Heart right ventricle (tissue), 16 donors: ENCODE measurements at regions not wholly inside any gene's neighbourhood (a gene's known extent, or its start where the extent isn't known, plus 50 kb on each side); places are given as distances from the start of the nearest gene placed in this dataset.
"Not testable (repeated sequence)": the region's sequence is repeated elsewhere in the genome, so short reads cannot be mapped to it uniquely, and the experiment has no call there.

Experiments used
- ATAC-seq, 8 donors: fragments of 200-7000 bp; cut with Tn5 transposase; one replicate each; pipeline ENCODE4 v1.9.1; 2020; ENCODE audit warnings: mild to moderate bottlenecking in 8 of 8, moderate library complexity in 8 of 8, moderate number of reproducible peaks in 1 of 8
- DNase-seq, 2 donors: peaks; one replicate each; pipeline ENCODE4 v3.0.0-alpha.2; 2020
- H3K27ac ChIP-seq, 10 donors: fragments of 200-600 bp; sonication (generic) in 2 of 10; one replicate each; pipeline versions ENCODE4 v1.5.0 to v1.8.0; 2020 to 2022; ENCODE audit warnings: mild to moderate bottlenecking in 3 of 10
- H3K27me3 ChIP-seq, 7 donors: fragments of 200-600 bp; one replicate each; pipeline ENCODE4 v1.8.0; 2021 to 2022; ENCODE audit warnings: mild to moderate bottlenecking in 2 of 7
- H3K36me3 ChIP-seq, 9 donors: fragments of 200-600 bp; sonication (generic) in 1 of 9; one replicate each; pipeline versions ENCODE4 v1.5.0 to v1.8.0; 2020 to 2022; ENCODE audit warnings: mild to moderate bottlenecking in 2 of 9
- H3K4me1 ChIP-seq, 9 donors: fragments of 200-600 bp; sonication (generic) in 1 of 9; one replicate each; pipeline versions ENCODE4 v1.5.0 to v1.8.0; 2020 to 2022; ENCODE audit warnings: mild to moderate bottlenecking in 4 of 9
- H3K4me3 ChIP-seq, 10 donors: fragments of 200-600 bp; sonication (generic) in 2 of 10; one replicate each; pipeline versions ENCODE4 v1.5.0 to v1.8.0; 2020 to 2022; ENCODE audit warnings: mild to moderate bottlenecking in 7 of 10, moderate library complexity in 2 of 10
- H3K9me3 ChIP-seq, 11 donors: fragments of 200-600 bp in 10 of 11; sonication (generic) in 2 of 11; one replicate each; pipeline versions ENCODE4 v1.5.0 to v1.8.0; 2013 to 2022; ENCODE audit warnings: mild to moderate bottlenecking in 2 of 11, control low read depth in 1 of 11, moderate library complexity in 1 of 11
- CTCF ChIP-seq, 9 donors: fragments of 200-600 bp; sonication (generic) in 2 of 9; IDR thresholded peaks; one replicate each; pipeline versions ENCODE4 v1.5.0 to v1.8.0; 2021 to 2022; ENCODE audit warnings: antibody characterized with exemption in 9 of 9, mild to moderate bottlenecking in 5 of 9, moderate library complexity in 1 of 9
- WGBS, 2 donors: extraction: QIAGEN DNeasy Blood & Tissue Kit; methylation state at CpG; one replicate each; pipeline ENCODE4 v1.1.7; 2013; ENCODE audit warnings: inconsistent platforms in 1 of 2; 5-methylcytosine and 5-hydroxymethylcytosine counted together
- intact Hi-C, 10 donors: fragments of 100-400 bp; cut with DNase I; formaldehyde crosslinking; loops; one replicate each; pipeline versions ENCODE4 v1.11.1 to v1.14.2; 2022
- donor health status: Arrhythmogenic right ventricular cardiomyopathy.
- donor health status: ischemic (EF 13 %, LVEDD 7.1; RV severe dilation, severe dysfunction).
- donor health status: healthy with polysubstance abuse.
- donor health status: DM: no; HTN: yes; CAD: no.
- donor health status: DM: no; HTN: no; CAD: no.
- donor health status: ischemic (EF 25% LVEDD 6.9; RV normal size, moderate dysfunction).
- donor health status: ischemic (EF 25% LVEDD 5.7; RV mildly dilated, moderate dysfunction).
- donor health status: healthy.
- donor health status: DM: yes; HTN: yes; CAD: no.
- donor health status: Ischemic cardiomyopathy.
- donor health status: ischemic (EF 35%, LVEDD 5.7; RV mildly dilated, moderate dysfunction).
- donor health status: nonischemic (EF 11% LVEDD 7.7; RV severe dilation, severe dysfunction).
- donor health status: DM: yes; HTN: yes; CAD: no.
- donor health status: PGD.
- donor health status: ischemic (EF 29% LVEDD 5.4; RV normal size, mild dysfunction).
- donor health status: nonischemic (EF 23%, LVEDD 6.1; RV moderate dilation, normal function).

GRCh38 chr13:80706164-80706471 is 365.2 kb upstream of the SPRY2 start:
- TF ChIP-seq CTCF (IDR thresholded peaks at IDR 0.05), result no peak
- ATAC-seq (no peak), DNase-seq (no peak)
- Histone ChIP-seq H3K27ac (no peak overlapping the region), H3K27me3 (no peaks in the 10 kb centered on the region), H3K4me3 (no peak overlapping the region), H3K9me3 (peaks cover 0 to 14% (median 0%) of the 10 kb centered on the region in 11 donors), H3K36me3 (no peaks in the 10 kb centered on the region), H3K4me1 (no peaks in the 10 kb centered on the region)
- intact Hi-C loops, result no loop called here
- 94 to 99% methylated on average over 7 to 10 of the region's 10 CpGs for WGBS, 2 donors

- ATAC-seq, result peak in 1 of 8 donors; percentile 50
- Histone ChIP-seq H3K27ac (no peak overlapping the region), H3K9me3 (peaks cover 0 to 17% (median 0%) of the 10 kb centered on the region in 11 donors), H3K4me3 (no peak overlapping the region), H3K27me3 (no peaks in the 10 kb centered on the region), H3K36me3 (no peaks in the 10 kb centered on the region), H3K4me1 (no peaks in the 10 kb centered on the region)
- TF ChIP-seq CTCF (IDR thresholded peaks at IDR 0.05), result no peak
- intact Hi-C loops, result no loop called here
- 96 to 98% methylated on average over 24 to 30 of the region's 30 CpGs for WGBS, 2 donors
- no peak for DNase-seq
These were observed 364.6 kb upstream of the SPRY2 start for GRCh38 chr13:80705371-80706163.

GRCh38 chr13:80704369-80704768 is 363.4 kb upstream of the SPRY2 start:
- intact Hi-C loops, result no loop called here
- H3K27me3 ChIP-seq, result no peaks in the 10 kb centered on the region

GRCh38 chr13:80695841-80696240 is 354.9 kb upstream of the SPRY2 start:
- intact Hi-C loops, result loop anchor here in 1 of 10 donors (10.0 kb wide), 1 partner anchor 59 kb away; no protein-coding TSS in a partner anchor
- Histone ChIP-seq H3K4me3 (no peak overlapping the region), H3K27me3 (no peaks in the 10 kb centered on the region), H3K27ac (no peak overlapping the region), H3K36me3 (no peaks in the 10 kb centered on the region), H3K9me3 (peaks cover 0 to 44% (median 8%) of the 10 kb centered on the region in 11 donors), H3K4me1 (no peaks in the 10 kb centered on the region)
- ATAC-seq (no peak), DNase-seq (no peak)
- TF ChIP-seq CTCF (IDR thresholded peaks at IDR 0.05), result no peak
- WGBS, 2 donors, result 84 to 88% methylated on average over 1 of the region's 1 CpG

More at GRCh38 chr13:80704369-80704768, 363.4 kb upstream of the SPRY2 start:
- H3K4me3 ChIP-seq, result no peak overlapping the region
- H3K36me3 ChIP-seq, result no peaks in the 10 kb centered on the region
- 96 to 98% methylated on average over 20 of the region's 20 CpGs for WGBS, 2 donors
- no peak for DNase-seq
- H3K27ac ChIP-seq, result no peak overlapping the region
- no peaks in the 10 kb centered on the region for H3K4me1 ChIP-seq
- H3K9me3 ChIP-seq, result peaks cover 0 to 26% (median 0%) of the 10 kb centered on the region in 11 donors
- TF ChIP-seq CTCF (IDR thresholded peaks at IDR 0.05), result no peak
- no peak for ATAC-seq

GRCh38 chr13:80691814-80692213 is 350.9 kb upstream of the SPRY2 start:
- 91 to 92% methylated on average over 2 of the region's 2 CpGs for WGBS, 2 donors

More at GRCh38 chr13:80691814-80692213, 350.9 kb upstream of the SPRY2 start:
- intact Hi-C loops, result loop anchor here in 1 of 10 donors (10.0 kb wide), 1 partner anchor 63 kb away; no protein-coding TSS in a partner anchor
- not testable (repeated sequence) for H3K27ac ChIP-seq, DNase-seq, H3K4me3 ChIP-seq, ATAC-seq, H3K36me3 ChIP-seq, H3K4me1 ChIP-seq, H3K27me3 ChIP-seq
- peaks cover 0 to 39% (median 8%) of the 10 kb centered on the region in 11 donors for H3K9me3 ChIP-seq
